DMS153 treated with DMSO at 0.1 percent for 48 hours (cell line): ENCODE measurements at regions not wholly inside any gene's neighbourhood (a gene's known extent, or its start where the extent isn't known, plus 50 kb on each side); places are given as distances from the start of the nearest gene placed in this dataset.
"Not testable (repeated sequence)": the region's sequence is repeated elsewhere in the genome, so short reads cannot be mapped to it uniquely, and the experiment has no call there.

Experiments
- DNase-seq: peaks from one replicate; lab custom pipeline; 2025; ENCODE audit not compliant: unreplicated experiment; lab: John Stamatoyannopoulos, UW

DNA sequence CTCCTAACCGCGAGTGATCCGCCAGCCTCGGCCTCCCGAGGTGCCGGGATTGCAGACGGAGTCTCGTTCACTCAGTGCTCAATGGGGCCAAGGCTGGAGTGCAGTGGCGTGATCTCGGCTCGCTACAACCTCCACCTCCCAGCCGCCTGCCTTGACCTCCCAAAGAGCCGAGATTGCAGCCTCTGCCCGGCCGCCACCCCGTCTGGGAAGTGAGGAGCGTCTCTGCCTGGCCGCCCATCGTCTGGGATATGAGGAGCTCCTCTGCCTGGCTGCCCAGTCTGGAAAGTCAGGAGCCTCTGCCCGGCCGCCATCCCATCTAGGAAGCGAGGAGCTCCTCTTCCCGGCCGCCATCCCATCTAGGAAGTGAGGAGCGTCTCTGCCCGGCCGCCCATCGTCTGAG, 58.8 kb upstream of the ANKRD30BL start:
- not testable (repeated sequence) for DNase-seq

DNA sequence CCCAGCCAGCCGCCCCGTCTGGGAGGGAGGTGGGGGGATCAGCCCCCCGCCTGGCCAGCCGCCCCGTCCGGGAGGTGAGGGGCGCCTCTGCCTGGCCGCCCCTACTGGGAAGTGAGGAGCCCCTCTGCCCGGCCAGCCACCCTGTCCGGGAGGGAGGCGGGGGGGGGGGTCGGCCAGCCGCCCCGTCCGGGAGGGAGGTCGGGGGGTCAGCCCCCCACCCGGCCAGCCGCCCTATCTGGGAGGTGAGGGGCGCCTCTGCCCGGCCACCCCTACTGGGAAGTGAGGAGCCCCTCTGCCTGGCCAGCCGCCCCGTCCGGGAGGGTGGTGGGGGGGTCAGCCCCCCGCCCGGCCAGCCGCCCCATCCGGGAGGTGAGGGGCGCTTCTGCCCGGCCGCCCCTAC, 60.1 kb upstream of the ANKRD30BL start:
- DNase-seq = not testable (repeated sequence)

DNA sequence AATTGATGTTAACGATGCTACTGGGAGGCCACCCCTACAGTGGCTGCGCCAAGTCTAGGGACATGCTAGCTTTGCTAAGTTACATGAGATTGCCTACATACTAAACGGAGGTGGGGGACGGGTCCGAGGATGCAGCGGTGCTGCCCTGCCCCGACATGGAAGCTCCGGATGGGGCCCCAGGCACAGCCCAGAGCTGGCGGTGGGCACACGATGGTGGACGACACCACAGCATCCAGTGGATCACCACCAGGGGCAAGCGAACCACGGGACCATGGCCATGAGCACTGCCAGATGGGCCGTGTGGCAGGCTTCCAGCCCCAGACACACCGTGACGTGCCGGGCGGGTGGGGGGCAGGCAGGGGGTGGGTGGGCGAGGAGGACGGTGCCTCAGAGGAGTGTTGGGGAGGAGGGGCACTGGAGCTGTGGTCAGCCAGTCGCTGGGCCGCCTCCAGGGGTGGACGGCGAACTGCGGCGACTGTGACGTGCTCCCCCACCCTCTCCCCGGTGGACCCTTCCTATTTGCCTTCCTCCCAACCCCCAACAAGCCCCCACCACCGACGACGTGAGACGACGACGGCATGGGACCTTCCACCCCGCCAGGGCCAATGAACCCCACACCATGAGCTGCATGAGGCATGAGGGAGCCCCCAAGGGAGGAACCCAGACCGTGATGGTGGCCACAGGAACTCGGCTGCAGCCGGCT, 90.6 kb upstream of the ANKRD30BL start:
- no peak for DNase-seq

DNA sequence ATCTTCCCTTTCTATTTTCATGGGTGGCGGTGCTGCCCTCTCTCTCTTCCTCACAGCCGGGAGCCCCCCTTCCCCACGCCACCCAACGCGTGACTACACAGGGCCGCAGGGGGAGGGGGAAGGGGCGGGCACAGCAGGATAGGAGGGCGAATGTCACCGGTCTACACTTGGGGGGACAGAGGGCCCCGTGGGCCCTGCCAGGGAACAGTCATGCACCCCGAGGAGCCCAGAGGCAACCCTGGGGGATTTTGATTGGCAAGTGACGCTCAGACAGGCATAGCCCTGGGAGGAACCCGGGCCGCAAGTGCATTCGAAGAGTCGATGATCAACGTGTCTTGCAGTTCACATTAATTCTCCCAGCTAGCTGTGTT, 91.1 kb upstream of the ANKRD30BL start:
- no peak for DNase-seq

DNA sequence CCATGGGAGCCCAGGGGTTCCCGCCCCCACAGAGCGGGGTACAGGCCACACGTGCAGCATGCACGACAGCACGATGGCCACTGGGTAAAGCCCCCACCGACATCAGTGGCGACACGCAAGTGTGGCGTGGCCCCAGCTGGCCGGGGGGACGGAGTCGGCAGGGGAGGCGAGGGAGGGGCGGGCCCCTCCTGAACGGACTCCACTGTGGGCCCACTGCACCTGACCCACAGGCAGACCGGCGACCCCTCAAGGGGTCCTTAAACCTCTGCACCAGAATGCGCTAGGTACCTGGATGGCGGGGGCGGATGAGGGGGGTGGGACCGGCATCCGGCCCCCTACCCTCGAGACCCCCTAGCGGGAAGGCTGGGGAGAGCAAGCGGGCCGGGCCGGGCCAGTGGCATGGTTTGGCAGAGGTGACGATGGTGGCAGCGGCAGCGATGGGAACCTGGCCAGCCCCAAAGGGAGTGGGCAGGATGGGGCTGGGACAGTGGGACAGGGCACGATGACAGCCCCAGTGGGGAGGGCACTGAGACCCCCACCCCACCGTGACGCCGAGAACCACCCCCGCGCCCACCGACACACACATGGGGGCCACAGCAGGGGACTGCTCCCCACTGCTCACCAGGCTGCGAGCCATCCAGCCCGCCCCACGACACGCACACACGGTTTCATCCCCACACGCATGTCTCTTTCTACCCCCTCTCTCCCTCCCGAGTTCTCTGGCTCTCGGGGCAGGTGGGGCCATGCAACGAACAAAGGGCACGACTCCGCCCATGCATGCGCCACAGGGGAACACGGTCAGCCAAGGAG, 91.9 kb upstream of the ANKRD30BL start:
- DNase-seq = no peak

DNA sequence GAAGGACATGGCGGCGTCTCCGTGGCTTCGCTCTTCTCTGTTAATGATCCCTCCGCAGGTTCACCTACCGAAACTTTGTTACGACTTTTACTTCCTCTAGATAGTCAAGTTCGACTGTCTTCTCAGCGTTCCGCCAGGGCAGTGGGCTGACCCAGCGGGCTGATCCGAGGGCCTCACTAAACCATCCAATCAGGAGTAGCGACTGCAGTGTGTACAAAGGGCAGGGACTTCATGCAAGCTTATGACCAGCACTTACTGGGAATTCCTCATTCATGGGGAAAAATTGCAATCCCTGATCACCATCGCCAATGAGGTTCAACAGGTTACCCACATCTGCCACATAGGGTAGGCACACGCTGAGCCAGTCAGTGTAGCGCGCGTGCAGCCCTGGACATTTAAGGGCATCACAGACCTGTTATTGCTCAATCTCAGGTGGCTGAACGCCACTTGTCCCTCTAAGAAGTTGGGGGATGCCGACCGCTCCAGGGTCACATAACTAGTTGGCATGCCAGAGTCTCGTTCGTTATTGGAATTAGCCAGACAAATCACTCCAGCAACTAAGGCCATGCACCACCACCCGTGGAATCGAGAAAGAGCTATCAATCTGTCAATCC, 92.7 kb upstream of the ANKRD30BL start:
- DNase-seq = not testable (repeated sequence)

DNA sequence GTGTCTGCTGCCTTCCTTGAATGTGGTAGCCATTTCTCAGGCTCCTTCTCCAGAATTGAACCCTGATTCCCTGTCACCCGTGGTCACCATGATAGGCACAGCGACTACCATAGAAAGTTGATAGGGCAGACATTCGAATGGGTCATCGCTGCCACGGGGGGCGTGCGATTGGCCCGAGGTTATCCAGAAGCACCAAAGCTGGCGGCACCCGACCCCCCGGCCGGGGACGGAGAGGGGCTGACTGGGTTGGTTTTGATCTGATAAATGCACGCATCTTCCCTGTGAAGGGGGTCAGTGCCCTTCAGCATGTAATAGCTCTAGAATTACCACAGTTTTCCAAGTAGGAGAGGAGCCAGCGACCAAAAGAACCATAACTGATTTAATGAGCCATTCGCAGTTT, 94.0 kb upstream of the ANKRD30BL start:
- no peak for DNase-seq

DNA sequence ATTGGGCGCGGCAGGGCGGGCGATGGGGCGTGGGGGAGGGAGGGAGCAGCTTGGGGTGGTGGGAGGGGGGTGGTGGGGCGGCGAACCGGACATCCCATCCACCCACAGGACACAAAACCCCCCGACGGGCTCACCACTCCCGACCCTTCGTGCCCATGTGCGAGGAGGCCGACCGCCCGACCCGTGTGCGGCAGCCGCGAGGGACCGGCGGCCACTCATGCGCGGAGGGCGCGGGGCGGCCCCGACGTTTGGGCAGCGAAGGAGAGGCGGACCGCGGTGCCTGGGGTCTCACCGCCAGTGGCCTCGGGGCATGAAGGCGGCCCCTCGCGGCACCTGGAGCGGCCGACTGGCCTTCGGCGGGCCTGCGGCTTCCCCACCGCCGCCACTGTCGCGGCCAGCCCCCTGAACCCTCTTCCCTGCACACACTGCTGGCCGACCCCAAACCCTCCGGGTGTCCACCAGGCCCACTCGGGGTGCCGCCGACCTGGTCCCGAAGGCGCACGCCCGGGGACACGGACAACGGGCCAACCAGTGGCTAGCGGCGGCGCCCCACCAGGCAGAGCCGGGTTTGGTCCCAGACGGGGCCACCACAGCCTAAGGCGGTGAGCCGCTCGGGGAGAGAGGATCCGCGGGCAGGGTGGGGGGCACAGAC, 94.6 kb upstream of the ANKRD30BL start:
- no peak for DNase-seq

DNA sequence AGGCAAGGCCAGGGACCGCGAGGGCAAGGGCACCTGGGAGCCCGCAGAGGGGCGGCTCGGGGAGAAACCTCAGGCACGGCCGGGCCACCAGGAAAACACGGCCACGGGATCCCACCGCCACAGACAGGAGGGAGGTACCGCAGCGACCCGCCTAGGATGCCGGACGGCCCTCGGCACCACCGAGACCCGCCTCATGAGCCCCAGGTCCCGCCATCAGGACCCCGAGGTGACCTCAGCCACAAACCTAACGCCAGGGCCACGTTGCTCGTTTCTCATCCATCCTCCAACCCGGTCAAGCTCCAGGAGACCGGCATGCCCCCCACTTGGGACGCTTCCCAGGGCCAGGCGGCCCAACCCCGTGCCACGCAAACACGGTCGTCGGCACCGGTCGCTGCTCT, 95.2 kb upstream of the ANKRD30BL start:
- not testable (repeated sequence) for DNase-seq

DNA sequence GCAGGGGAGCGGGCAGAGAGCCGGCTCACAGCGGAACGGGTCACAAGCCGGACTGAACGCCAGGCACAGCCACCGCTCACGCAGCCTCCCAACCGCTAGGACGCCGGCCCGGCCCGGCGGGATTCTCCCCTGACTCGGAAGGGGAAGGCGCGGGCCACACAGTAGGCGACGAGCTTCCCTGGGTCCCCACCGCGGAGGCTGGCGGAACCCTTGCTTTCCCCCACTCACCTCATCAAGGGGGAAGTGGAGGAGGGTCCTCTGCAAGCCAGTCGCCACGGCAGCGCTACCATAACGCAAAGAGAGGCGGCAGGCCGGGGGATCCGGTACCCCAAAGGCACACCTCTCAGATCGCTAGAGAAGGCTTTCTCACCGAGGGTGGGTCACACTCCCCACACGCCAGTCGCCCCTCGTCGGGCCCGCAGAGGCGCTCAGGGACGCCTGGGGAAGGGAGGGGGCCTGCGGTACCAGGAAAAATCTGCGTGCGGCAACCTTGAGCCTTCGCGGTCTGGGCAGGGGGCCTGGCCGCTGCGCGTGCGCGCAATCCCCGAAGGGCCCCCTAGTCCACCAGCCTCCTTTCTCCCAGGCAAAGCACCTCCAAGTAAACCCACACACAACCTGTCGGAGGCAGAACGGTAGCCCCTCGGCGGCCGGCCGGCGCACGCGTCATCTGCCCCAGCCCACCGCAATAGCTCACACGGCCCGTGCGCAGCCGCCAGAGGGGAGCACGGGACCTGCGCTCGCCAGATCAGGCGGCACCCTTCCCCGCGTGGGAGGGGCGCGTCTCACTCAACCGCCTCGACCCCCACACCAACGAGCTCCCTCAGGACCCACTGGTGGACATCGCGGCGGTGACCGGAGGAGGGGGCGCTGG, 95.8 kb upstream of the ANKRD30BL start:
- DNase-seq = not testable (repeated sequence)

DNA sequence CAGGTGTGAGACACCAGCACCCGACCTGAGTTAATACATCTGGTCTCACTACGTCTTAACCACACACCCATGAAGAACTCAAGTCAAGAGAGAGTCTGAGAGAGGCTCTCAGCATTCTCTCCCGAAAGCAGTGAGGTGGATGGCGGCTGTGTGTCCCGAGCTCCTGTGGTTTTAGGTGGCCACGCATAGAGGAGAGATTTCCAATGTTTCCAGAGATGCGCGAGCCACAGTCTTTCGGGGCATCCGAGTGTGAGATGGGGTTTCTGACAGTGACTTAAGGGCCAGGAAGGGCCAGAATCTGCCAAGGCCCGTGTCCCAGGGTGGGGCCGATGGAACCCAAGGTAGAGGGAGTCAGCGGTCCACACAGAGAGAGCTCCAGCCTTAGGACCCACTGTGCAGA, 97.5 kb upstream of the ANKRD30BL start:
- DNase-seq = not testable (repeated sequence)

DNA sequence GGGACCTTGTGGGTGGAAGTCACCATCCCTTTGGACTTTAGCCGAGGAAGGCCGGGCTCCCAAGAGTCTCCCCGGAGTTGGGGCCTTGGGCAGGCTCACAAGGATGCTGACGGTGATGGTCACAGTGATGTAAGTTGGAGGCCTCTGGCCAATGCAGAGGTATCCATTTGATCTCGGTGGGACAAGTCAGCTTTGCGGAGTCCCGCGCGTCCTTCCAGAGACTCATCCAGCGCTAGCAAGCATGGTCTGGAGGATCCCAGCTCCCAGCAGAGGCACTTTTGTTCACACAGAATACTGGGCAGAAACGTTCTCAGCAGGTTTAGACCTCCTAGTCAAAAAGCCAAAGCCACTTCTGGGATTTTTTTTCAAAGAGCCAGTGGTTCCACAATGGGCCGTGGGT, 103.8 kb upstream of the ANKRD30BL start:
- not testable (repeated sequence) for DNase-seq

DNA sequence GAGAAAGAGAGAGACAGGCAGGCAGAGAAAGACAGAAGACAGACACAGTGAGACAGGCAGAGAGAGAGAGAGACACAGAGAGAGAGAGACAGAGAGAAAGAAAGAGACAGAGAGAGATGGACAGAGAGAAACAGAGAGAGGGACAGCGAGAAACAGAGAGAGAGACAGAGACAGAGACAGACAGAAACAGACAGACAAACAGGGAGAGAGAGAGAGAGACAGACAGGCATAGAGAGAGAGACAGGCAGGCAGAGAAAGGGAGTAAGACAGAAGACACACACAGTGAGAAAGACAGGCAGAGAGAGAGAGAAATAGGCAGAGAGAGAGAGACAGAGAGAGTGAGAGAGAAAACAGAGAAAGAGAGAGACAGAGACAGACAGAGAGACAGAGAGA, 105.3 kb upstream of the ANKRD30BL start:
- no peak for DNase-seq

DNA sequence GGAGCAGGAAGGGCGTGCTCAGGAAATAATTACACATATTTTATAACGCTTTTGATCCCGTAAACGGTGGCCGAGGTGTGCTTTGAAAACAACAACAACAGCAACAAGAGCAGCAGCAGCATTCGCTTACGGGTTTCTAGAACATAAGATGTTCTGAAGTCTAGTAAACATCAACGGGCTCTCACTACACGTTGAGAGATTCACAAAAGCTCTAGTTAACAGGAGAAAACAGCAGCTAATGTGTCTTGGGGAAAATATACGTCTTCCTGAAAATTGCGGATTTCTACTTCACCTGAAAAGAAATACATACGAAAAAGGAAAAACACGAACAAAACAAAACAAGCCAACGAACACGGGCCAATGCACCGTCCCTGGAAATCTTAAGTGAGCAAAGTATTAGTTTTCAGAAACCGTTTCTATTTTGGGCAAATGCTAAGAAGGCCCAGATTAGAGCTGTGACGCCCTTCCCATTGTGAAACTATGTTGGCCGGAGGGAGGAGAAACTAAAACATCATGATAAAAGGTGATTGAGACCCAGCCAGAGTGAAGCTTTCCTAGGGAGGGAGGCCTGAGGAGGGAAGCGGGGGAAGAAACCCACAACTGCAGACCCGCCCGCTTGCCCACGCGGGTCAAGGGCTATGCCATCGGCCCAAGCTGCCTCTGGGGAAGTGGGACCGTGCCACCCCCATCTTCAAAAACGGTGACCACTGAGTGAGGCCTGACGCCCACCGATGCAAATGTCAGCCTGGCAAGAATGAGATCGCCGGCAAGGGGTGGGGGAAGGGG, 105.9 kb upstream of the ANKRD30BL start:
- not testable (repeated sequence) for DNase-seq

DNA sequence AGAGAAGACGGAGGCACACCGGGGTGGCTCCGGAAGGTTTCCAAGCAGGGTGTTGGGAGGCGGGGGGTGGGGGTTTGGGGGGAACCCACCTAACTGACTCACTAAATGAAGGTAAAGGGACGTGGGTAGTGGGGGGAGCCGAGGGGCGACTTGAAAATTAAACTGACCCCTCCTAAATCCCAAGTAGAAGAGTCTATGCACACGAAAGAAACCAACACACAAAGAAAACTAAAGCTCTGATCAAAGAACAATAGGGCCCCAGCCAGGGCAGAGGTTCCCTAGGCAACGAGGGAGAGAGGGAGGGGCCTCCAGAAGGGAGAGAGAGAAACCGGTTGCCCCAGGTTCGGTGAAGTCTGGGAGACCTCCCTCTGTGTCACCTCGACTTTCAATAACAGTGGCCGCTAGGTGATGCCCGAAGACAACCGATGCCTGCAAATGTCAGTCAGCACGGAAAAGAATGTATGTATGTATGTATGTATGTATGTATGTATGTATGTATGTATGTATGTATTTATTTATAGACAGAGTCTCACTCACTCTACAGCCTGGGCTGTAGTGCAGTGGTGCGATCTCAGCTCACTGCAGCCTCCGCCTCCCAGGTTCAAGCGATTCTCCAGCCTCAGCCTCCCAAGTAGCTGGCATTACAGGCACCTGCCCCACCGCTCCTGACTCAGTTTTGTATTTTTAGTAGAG, 106.7 kb upstream of the ANKRD30BL start:
- not testable (repeated sequence) for DNase-seq

DNA sequence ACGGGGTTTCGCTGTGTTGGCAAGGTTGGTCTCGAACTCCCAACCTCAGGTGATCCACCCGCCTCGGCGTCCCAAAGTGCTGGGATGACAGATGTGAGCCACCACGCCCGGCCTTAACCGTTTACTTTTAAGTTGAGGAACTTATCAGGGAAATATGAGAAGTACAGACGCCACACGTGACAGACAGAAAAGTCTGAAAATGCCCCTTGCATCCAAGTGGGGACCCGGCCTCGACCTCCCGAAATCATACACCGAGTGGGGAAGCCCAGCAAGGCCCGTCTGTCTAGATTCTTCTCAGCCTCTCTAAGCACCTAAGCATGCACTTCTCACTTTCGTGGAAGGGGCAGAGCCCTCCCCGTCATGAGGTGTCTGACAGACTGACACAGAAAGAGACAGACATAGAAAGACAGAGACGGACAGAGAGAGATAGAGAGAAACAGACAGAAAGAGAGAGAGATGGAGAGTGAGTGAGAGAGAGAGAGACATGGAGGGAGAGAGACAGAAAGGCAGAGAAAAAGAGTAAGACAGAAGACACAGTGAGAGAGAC, 107.3 kb upstream of the ANKRD30BL start:
- DNase-seq = no peak

DNA sequence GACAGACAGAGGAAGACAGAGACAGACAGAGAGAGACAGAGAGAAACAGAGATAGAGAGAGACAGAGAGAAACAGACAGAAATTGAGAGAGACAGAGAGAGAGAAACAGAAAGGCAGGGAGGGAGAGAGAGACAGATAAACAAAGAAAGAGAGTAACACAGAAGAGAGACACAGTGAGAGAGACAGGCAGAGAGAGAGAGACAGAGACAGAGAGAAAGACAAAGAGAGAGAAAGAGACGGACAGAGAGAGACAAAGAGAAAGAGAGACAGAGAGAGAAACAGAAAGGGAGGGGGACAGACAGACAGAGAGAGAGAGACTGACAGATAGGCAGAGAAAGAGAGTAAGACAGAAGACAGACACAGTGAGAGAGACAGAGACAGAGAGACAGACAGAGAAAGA, 108.5 kb upstream of the ANKRD30BL start:
- no peak for DNase-seq

DNA sequence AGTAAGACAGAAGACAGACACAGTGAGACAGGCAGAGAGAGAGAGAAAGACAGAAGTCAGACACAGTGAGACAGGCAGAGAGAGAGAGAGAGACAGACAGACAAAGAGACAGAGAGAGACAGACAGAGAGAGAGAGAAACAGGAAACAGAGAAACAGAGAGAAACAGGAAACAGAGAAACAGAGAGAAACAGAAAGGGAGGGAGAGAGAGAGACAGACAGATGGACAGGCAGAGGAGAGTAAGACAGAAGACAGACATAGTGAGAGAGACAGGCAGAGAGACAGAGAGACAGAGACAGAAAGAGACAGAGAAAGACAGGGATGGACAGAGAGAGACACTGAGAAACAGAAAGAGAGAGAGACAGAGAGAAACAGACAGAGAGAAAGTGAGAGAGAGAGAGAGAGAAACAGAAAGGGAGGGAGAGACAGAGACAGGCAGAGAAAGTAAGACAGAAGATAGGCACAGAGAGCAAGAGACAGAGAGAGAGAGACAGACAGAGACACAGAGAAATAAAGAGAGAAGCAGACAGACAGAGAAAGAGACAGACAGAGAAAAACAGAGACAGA, 109.3 kb upstream of the ANKRD30BL start:
- DNase-seq = no peak

DNA sequence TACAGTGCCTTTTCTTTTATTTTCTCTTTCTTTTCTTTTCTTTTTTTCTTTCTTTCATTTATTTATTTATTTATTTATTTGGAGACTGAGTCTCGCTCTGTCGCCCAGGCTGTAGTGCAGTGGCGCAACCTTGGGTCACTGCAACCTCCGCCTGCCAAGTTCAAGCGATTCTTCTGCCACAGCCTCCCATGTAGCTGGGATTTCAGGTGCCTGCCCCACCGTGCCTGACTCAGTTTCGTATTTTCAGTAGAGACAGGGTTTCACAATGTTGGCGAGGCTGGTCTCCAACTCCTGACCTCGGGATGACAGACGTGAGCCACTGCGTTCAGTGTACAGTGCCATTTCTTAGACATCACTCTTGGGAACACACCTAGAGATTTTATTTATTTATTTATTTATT, 110.0 kb upstream of the ANKRD30BL start:
- not testable (repeated sequence) for DNase-seq
